Mucosa of stomach (tissue), 1 donor: ENCODE measurements at regions not wholly inside any gene's neighbourhood (a gene's known extent, or its start where the extent isn't known, plus 50 kb on each side); places are given as distances from the start of the nearest gene placed in this dataset.

Experiments used
- H3K27me3 ChIP-seq: one replicate; pipeline ENCODE4 v1.7.0; 2013; ENCODE audit warnings: mild to moderate bottlenecking, low read length; ENCODE audit not compliant: control insufficient read depth, insufficient read depth
- H3K36me3 ChIP-seq: one replicate; pipeline ENCODE4 v1.7.0; 2013; ENCODE audit warnings: low read length; ENCODE audit not compliant: control insufficient read depth, insufficient read depth
- H3K4me1 ChIP-seq: one replicate; pipeline ENCODE4 v1.7.0; 2013; ENCODE audit warnings: mild to moderate bottlenecking, low read length; ENCODE audit not compliant: control insufficient read depth, insufficient read depth
- H3K4me3 ChIP-seq: one replicate; pipeline ENCODE4 v1.7.0; 2013; ENCODE audit warnings: low read length
- H3K9ac ChIP-seq: one replicate; pipeline ENCODE4 v1.7.0; 2013; ENCODE audit warnings: mild to moderate bottlenecking, low read length, moderate library complexity
- H3K9me3 ChIP-seq: one replicate; pipeline ENCODE4 v1.7.0; 2013; ENCODE audit warnings: mild to moderate bottlenecking, low read length, moderate library complexity; ENCODE audit not compliant: control insufficient read depth
- donor health status: Pancreatic carcinoma.

- H3K9me3 ChIP-seq: no peaks in the 10 kb centered on the region
- H3K9ac ChIP-seq: no peak overlapping the region
- no peaks in the 10 kb centered on the region for H3K4me1 ChIP-seq
Measured at GRCh38 chr10:1980459-1980858, 243.1 kb upstream of the ADARB2 start.

GRCh38 chr10:1978584-1978983 lies 241.3 kb upstream of the ADARB2 start:
- no peaks in the 10 kb centered on the region for H3K36me3 ChIP-seq
- H3K9me3 ChIP-seq: no peaks in the 10 kb centered on the region

More at GRCh38 chr10:1980459-1980858, 243.1 kb upstream of the ADARB2 start:
- no peak overlapping the region for H3K4me3 ChIP-seq
- no peaks in the 10 kb centered on the region for H3K27me3 ChIP-seq
- H3K36me3 ChIP-seq: no peaks in the 10 kb centered on the region

GRCh38 chr10:1977461-1977860 lies 240.1 kb upstream of the ADARB2 start:
- Histone ChIP-seq H3K4me3 (no peak overlapping the region), H3K4me1 (no peaks in the 10 kb centered on the region), H3K9me3 (no peaks in the 10 kb centered on the region), H3K36me3 (no peaks in the 10 kb centered on the region), H3K27me3 (no peaks in the 10 kb centered on the region), H3K9ac (no peak overlapping the region)

More at GRCh38 chr10:1978584-1978983, 241.3 kb upstream of the ADARB2 start:
- no peak overlapping the region for H3K9ac ChIP-seq
- no peak overlapping the region for H3K4me3 ChIP-seq
- no peaks in the 10 kb centered on the region for H3K27me3 ChIP-seq
- no peaks in the 10 kb centered on the region for H3K4me1 ChIP-seq

- Histone ChIP-seq H3K9me3 (no peaks in the 10 kb centered on the region), H3K9ac (no peak overlapping the region), H3K4me1 (no peaks in the 10 kb centered on the region), H3K4me3 (no peak overlapping the region), H3K36me3 (no peaks in the 10 kb centered on the region), H3K27me3 (no peaks in the 10 kb centered on the region)
Measured at GRCh38 chr10:1972406-1972805, 235.1 kb upstream of the ADARB2 start.

- Histone ChIP-seq H3K9me3 (no peaks in the 10 kb centered on the region), H3K4me3 (no peak overlapping the region), H3K9ac (no peak overlapping the region), H3K4me1 (no peaks in the 10 kb centered on the region), H3K27me3 (no peaks in the 10 kb centered on the region), H3K36me3 (no peaks in the 10 kb centered on the region)
Measured at GRCh38 chr10:1968257-1969033, 231.1 kb upstream of the ADARB2 start.

GRCh38 chr10:1966712-1967376 lies 229.5 kb upstream of the ADARB2 start:
- no peaks in the 10 kb centered on the region for H3K4me1 ChIP-seq
- H3K4me3 ChIP-seq: no peak overlapping the region
- H3K9me3 ChIP-seq: no peaks in the 10 kb centered on the region
- H3K9ac ChIP-seq: no peak overlapping the region
- no peaks in the 10 kb centered on the region for H3K27me3 ChIP-seq
- no peaks in the 10 kb centered on the region for H3K36me3 ChIP-seq

- no peaks in the 10 kb centered on the region for H3K27me3 ChIP-seq
Measured at GRCh38 chr10:1964476-1964875, 227.2 kb upstream of the ADARB2 start.

GRCh38 chr10:1963341-1963740 lies 226.0 kb upstream of the ADARB2 start:
- Histone ChIP-seq H3K4me1 (no peaks in the 10 kb centered on the region), H3K4me3 (no peak overlapping the region), H3K36me3 (no peaks in the 10 kb centered on the region), H3K27me3 (no peaks in the 10 kb centered on the region), H3K9me3 (no peaks in the 10 kb centered on the region), H3K9ac (no peak overlapping the region)

More at GRCh38 chr10:1964476-1964875, 227.2 kb upstream of the ADARB2 start:
- no peak overlapping the region for H3K4me3 ChIP-seq
- H3K9ac ChIP-seq: no peak overlapping the region
- no peaks in the 10 kb centered on the region for H3K4me1 ChIP-seq
- H3K36me3 ChIP-seq: no peaks in the 10 kb centered on the region
- no peaks in the 10 kb centered on the region for H3K9me3 ChIP-seq

GRCh38 chr10:1961989-1962388 lies 224.7 kb upstream of the ADARB2 start:
- H3K27me3 ChIP-seq: no peaks in the 10 kb centered on the region

GRCh38 chr10:1960982-1961381 lies 223.7 kb upstream of the ADARB2 start:
- Histone ChIP-seq H3K4me1 (no peaks in the 10 kb centered on the region), H3K4me3 (no peak overlapping the region), H3K9ac (no peak overlapping the region), H3K9me3 (no peaks in the 10 kb centered on the region), H3K27me3 (no peaks in the 10 kb centered on the region), H3K36me3 (no peaks in the 10 kb centered on the region)

More at GRCh38 chr10:1961989-1962388, 224.7 kb upstream of the ADARB2 start:
- H3K36me3 ChIP-seq: no peaks in the 10 kb centered on the region
- no peak overlapping the region for H3K4me3 ChIP-seq
- H3K4me1 ChIP-seq: no peaks in the 10 kb centered on the region
- no peaks in the 10 kb centered on the region for H3K9me3 ChIP-seq
- no peak overlapping the region for H3K9ac ChIP-seq

- no peaks in the 10 kb centered on the region for H3K4me1 ChIP-seq
- no peak overlapping the region for H3K9ac ChIP-seq
- H3K27me3 ChIP-seq: no peaks in the 10 kb centered on the region
- no peaks in the 10 kb centered on the region for H3K9me3 ChIP-seq
- H3K4me3 ChIP-seq: no peak overlapping the region
- H3K36me3 ChIP-seq: no peaks in the 10 kb centered on the region
Measured at GRCh38 chr10:1957057-1957456, 219.7 kb upstream of the ADARB2 start.

- Histone ChIP-seq H3K9ac (no peak overlapping the region), H3K36me3 (no peaks in the 10 kb centered on the region), H3K4me1 (no peaks in the 10 kb centered on the region), H3K9me3 (no peaks in the 10 kb centered on the region), H3K4me3 (no peak overlapping the region), H3K27me3 (no peaks in the 10 kb centered on the region)
Measured at GRCh38 chr10:1954300-1954699, 217.0 kb upstream of the ADARB2 start.
